WTC11 (cell line): ENCODE measurements at regions not wholly inside any gene's neighbourhood (a gene's known extent, or its start where the extent isn't known, plus 50 kb on each side); places are given as distances from the start of the nearest gene placed in this dataset.

Experiments used
- ATAC-seq: fragments of 200-7000 bp; cut with Tn5 transposase; 2 replicates; pipeline ENCODE4 v1.10.0; 2021; ENCODE audit warnings: mild to moderate bottlenecking, moderate library complexity
- CTCF ChIA-PET: fragments of 300-600 bp; sonication (Branson Sonifier 250); formaldehyde crosslinking; loops from one replicate; lab custom pipeline; 2021; ENCODE audit warnings: antibody characterized with exemption; lab: Charles Lee
- POLR2A ChIA-PET: fragments of 350-600 bp; sonication (Branson Sonifier 250); formaldehyde crosslinking; loops from one replicate; lab custom pipeline; 2021; ENCODE audit warnings: antibody characterized with exemption; lab: Charles Lee
- DNase-seq: peaks from one replicate; pipeline ENCODE4 v3.0.0; 2021; ENCODE audit warnings: low spot score
- H3K27ac Mint-ChIP-seq: 2 replicates; pipeline ENCODE4 v1.8.0; 2021; ENCODE audit warnings: mixed read lengths
- H3K27me3 Mint-ChIP-seq: 2 replicates; pipeline ENCODE4 v1.8.0; 2021; ENCODE audit warnings: low read depth, mild to moderate bottlenecking, moderate library complexity, mixed read lengths
- H3K36me3 Mint-ChIP-seq: 2 replicates; pipeline ENCODE4 v1.8.0; 2021; ENCODE audit warnings: mixed read lengths
- H3K4me1 Mint-ChIP-seq: 2 replicates; pipeline ENCODE4 v1.8.0; 2022; ENCODE audit warnings: mixed read lengths
- H3K4me3 Mint-ChIP-seq: 2 replicates; pipeline ENCODE4 v1.8.0; 2021; ENCODE audit warnings: mild to moderate bottlenecking, moderate library complexity, mixed read lengths
- H3K9me3 Mint-ChIP-seq: 2 replicates; pipeline ENCODE4 v1.8.0; 2021; ENCODE audit warnings: mixed read lengths
- ESRRA ChIP-seq: sonication (generic); formaldehyde crosslinking; IDR thresholded peaks from 2 replicates; pipeline ENCODE4 v1.8.1; 2022; ENCODE audit warnings: mild to moderate bottlenecking, missing genetic modification reagents, borderline replicate concordance
- ETV6 ChIP-seq: sonication (generic); formaldehyde crosslinking; IDR thresholded peaks from 2 replicates; pipeline ENCODE4 v1.8.1; 2022; ENCODE audit warnings: mild to moderate bottlenecking, missing genetic modification reagents
- GABPB1 ChIP-seq: sonication (generic); formaldehyde crosslinking; IDR thresholded peaks from 2 replicates; pipeline ENCODE4 v1.8.1; 2023; ENCODE audit warnings: mild to moderate bottlenecking, missing genetic modification reagents
- NFE2L1 ChIP-seq: sonication (generic); formaldehyde crosslinking; IDR thresholded peaks from 2 replicates; pipeline ENCODE4 v1.8.1; 2023; ENCODE audit warnings: missing genetic modification reagents
- OVOL2 ChIP-seq: fragments of 250-450 bp; sonication (Bioruptor Pico); IDR thresholded peaks from 2 replicates; pipeline ENCODE4 v1.9.0; 2021; ENCODE audit warnings: mild to moderate bottlenecking, borderline replicate concordance
- RELA ChIP-seq: sonication (generic); formaldehyde crosslinking; IDR thresholded peaks from 2 replicates; pipeline ENCODE4 v1.8.1; 2022; ENCODE audit warnings: missing genetic modification reagents, mild to moderate bottlenecking, borderline replicate concordance
- RORB ChIP-seq: fragments of 250-450 bp; sonication (Bioruptor Pico); IDR thresholded peaks from 2 replicates; pipeline ENCODE4 v1.9.0; 2021; ENCODE audit warnings: mild to moderate bottlenecking
- SOX15 ChIP-seq: fragments of 250-450 bp; sonication (Bioruptor Pico); IDR thresholded peaks from 2 replicates; pipeline ENCODE4 v1.9.0; 2021; ENCODE audit warnings: mild to moderate bottlenecking
- SP1 ChIP-seq: sonication (generic); formaldehyde crosslinking; conservative IDR thresholded peaks from 2 replicates; pipeline ENCODE4 v1.8.1; 2022; ENCODE audit warnings: missing genetic modification reagents
- ZNF232 ChIP-seq: sonication (generic); formaldehyde crosslinking; IDR thresholded peaks from 2 replicates; pipeline ENCODE4 v1.8.0; 2022; ENCODE audit warnings: mild to moderate bottlenecking, missing genetic modification reagents
- ZNF317 ChIP-seq: sonication (generic); formaldehyde crosslinking; IDR thresholded peaks from 2 replicates; pipeline ENCODE4 v1.8.1; 2023; ENCODE audit warnings: low read depth, mild to moderate bottlenecking, moderate library complexity, missing genetic modification reagents, borderline replicate concordance
- TF ChIP-seq, protein P1 (sequence below): sonication (generic); formaldehyde crosslinking; IDR thresholded peaks from 2 replicates; pipeline ENCODE4 v1.8.1; 2022; ENCODE audit warnings: low read depth, missing genetic modification reagents, borderline replicate concordance
- TF ChIP-seq, protein P2 (sequence below): sonication (generic); formaldehyde crosslinking; IDR thresholded peaks from 2 replicates; pipeline ENCODE4 v1.8.1; 2022; ENCODE audit warnings: mild to moderate bottlenecking, missing genetic modification reagents, moderate library complexity, borderline replicate concordance
- TF ChIP-seq, protein P3 (sequence below): sonication (generic); formaldehyde crosslinking; IDR thresholded peaks from 2 replicates; pipeline ENCODE4 v1.8.1; 2023; ENCODE audit warnings: mild to moderate bottlenecking, missing genetic modification reagents, borderline replicate concordance
- TF ChIP-seq, protein P4 (sequence below): fragments of 250-450 bp; sonication (Bioruptor Pico); IDR thresholded peaks from 2 replicates; pipeline ENCODE4 v1.9.0; 2021; ENCODE audit warnings: mild to moderate bottlenecking, borderline replicate concordance
- TF ChIP-seq, protein P5 (sequence below): sonication (generic); formaldehyde crosslinking; conservative IDR thresholded peaks from 2 replicates; pipeline ENCODE4 v1.8.1; 2022; ENCODE audit warnings: mild to moderate bottlenecking, missing genetic modification reagents
- TF ChIP-seq, protein P6 (sequence below): sonication (generic); formaldehyde crosslinking; IDR thresholded peaks from 2 replicates; pipeline ENCODE4 v1.8.0; 2023; ENCODE audit warnings: mild to moderate bottlenecking, missing genetic modification reagents

DNA sequence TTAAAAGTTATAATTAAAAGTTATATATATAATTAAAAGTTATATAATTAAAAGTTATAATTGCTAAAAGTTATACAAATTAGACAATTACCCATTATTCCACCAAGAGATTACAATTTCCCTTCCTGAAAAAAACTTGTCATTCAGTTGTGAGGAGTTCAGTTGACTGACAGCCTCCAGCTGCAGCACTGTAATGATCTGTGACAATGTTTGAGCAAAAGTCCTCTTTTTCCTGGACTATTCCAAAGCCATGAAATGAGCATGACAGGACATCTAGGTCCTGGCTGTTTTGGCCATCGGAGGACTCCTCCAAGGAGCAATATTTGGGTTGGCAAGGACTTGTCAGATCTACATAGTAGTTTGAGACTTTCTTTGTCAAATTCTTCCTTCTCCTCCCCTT, 258.7 kb upstream of the EDNRB start:
- H3K4me3 Mint-ChIP-seq = no peak overlapping the region
- H3K9me3 Mint-ChIP-seq = peaks cover 20% of the 10 kb centered on the region
- CTCF ChIA-PET = no interaction called here

DNA sequence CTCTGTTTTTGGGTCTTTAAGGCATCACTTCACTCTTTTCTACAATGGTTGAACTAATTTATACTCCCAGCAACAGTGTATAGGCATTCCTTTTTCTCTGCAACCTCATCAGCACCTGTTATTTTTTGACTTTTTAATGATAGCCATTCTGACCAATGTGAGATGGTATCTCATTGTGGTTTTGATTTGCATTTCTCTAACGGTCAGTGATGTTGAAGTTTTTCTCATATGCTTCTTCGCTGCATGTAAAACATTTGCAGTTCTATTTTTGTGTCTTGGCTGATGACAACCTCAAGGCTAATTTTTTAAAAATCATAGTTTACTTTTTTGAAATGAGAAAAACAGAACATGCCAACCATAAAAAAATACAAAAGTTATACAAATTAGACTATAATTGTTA, 258.2 kb upstream of the EDNRB start:
- Mint-ChIP-seq H3K27me3 (no peaks in the 10 kb centered on the region), H3K9me3 (peaks cover 20% of the 10 kb centered on the region), H3K4me1 (no peaks in the 10 kb centered on the region), H3K27ac (no peak overlapping the region), H3K4me3 (no peak overlapping the region), H3K36me3 (no peaks in the 10 kb centered on the region; the same call in 1 of the 2 replicates)
- DNase-seq (no peak), ATAC-seq (no peak)
- POLR2A ChIA-PET = no interaction called here
- TF ChIP-seq, protein P1, sequence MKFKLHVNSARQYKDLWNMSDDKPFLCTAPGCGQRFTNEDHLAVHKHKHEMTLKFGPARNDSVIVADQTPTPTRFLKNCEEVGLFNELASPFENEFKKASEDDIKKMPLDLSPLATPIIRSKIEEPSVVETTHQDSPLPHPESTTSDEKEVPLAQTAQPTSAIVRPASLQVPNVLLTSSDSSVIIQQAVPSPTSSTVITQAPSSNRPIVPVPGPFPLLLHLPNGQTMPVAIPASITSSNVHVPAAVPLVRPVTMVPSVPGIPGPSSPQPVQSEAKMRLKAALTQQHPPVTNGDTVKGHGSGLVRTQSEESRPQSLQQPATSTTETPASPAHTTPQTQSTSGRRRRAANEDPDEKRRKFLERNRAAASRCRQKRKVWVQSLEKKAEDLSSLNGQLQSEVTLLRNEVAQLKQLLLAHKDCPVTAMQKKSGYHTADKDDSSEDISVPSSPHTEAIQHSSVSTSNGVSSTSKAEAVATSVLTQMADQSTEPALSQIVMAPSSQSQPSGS = no peak
- TF ChIP-seq, protein P2, sequence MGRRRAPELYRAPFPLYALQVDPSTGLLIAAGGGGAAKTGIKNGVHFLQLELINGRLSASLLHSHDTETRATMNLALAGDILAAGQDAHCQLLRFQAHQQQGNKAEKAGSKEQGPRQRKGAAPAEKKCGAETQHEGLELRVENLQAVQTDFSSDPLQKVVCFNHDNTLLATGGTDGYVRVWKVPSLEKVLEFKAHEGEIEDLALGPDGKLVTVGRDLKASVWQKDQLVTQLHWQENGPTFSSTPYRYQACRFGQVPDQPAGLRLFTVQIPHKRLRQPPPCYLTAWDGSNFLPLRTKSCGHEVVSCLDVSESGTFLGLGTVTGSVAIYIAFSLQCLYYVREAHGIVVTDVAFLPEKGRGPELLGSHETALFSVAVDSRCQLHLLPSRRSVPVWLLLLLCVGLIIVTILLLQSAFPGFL (CRISPR knock-in tag) = no peak
- TF ChIP-seq, protein P3, sequence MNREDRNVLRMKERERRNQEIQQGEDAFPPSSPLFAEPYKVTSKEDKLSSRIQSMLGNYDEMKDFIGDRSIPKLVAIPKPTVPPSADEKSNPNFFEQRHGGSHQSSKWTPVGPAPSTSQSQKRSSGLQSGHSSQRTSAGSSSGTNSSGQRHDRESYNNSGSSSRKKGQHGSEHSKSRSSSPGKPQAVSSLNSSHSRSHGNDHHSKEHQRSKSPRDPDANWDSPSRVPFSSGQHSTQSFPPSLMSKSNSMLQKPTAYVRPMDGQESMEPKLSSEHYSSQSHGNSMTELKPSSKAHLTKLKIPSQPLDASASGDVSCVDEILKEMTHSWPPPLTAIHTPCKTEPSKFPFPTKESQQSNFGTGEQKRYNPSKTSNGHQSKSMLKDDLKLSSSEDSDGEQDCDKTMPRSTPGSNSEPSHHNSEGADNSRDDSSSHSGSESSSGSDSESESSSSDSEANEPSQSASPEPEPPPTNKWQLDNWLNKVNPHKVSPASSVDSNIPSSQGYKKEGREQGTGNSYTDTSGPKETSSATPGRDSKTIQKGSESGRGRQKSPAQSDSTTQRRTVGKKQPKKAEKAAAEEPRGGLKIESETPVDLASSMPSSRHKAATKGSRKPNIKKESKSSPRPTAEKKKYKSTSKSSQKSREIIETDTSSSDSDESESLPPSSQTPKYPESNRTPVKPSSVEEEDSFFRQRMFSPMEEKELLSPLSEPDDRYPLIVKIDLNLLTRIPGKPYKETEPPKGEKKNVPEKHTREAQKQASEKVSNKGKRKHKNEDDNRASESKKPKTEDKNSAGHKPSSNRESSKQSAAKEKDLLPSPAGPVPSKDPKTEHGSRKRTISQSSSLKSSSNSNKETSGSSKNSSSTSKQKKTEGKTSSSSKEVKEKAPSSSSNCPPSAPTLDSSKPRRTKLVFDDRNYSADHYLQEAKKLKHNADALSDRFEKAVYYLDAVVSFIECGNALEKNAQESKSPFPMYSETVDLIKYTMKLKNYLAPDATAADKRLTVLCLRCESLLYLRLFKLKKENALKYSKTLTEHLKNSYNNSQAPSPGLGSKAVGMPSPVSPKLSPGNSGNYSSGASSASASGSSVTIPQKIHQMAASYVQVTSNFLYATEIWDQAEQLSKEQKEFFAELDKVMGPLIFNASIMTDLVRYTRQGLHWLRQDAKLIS = no peak
- TF ChIP-seq ETV6 (CRISPR knock-in tag) = no peak
- TF ChIP-seq NFE2L1 (CRISPR knock-in tag) = no peak
- no peak for TF ChIP-seq OVOL2 (CRISPR knock-in tag)
- no peak for TF ChIP-seq ESRRA
- TF ChIP-seq SOX15 = no peak
- CTCF ChIA-PET = interaction anchor here (0.6 kb wide), 1 partner anchor 429 kb away, joined by 4 read pairs; no protein-coding TSS in a partner anchor

More for the DNA sequence above, 258.7 kb upstream of the EDNRB start:
- H3K27me3 Mint-ChIP-seq = no peaks in the 10 kb centered on the region
- ATAC-seq (no peak), DNase-seq (no peak)
- H3K4me1 Mint-ChIP-seq = no peaks in the 10 kb centered on the region
- H3K36me3 Mint-ChIP-seq = no peaks in the 10 kb centered on the region; the same call in 1 of the 2 replicates
- TF ChIP-seq, protein P4, sequence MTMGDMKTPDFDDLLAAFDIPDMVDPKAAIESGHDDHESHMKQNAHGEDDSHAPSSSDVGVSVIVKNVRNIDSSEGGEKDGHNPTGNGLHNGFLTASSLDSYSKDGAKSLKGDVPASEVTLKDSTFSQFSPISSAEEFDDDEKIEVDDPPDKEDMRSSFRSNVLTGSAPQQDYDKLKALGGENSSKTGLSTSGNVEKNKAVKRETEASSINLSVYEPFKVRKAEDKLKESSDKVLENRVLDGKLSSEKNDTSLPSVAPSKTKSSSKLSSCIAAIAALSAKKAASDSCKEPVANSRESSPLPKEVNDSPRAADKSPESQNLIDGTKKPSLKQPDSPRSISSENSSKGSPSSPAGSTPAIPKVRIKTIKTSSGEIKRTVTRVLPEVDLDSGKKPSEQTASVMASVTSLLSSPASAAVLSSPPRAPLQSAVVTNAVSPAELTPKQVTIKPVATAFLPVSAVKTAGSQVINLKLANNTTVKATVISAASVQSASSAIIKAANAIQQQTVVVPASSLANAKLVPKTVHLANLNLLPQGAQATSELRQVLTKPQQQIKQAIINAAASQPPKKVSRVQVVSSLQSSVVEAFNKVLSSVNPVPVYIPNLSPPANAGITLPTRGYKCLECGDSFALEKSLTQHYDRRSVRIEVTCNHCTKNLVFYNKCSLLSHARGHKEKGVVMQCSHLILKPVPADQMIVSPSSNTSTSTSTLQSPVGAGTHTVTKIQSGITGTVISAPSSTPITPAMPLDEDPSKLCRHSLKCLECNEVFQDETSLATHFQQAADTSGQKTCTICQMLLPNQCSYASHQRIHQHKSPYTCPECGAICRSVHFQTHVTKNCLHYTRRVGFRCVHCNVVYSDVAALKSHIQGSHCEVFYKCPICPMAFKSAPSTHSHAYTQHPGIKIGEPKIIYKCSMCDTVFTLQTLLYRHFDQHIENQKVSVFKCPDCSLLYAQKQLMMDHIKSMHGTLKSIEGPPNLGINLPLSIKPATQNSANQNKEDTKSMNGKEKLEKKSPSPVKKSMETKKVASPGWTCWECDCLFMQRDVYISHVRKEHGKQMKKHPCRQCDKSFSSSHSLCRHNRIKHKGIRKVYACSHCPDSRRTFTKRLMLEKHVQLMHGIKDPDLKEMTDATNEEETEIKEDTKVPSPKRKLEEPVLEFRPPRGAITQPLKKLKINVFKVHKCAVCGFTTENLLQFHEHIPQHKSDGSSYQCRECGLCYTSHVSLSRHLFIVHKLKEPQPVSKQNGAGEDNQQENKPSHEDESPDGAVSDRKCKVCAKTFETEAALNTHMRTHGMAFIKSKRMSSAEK (CRISPR knock-in tag) = no peak
- TF ChIP-seq, protein P1 = no peak
- H3K27ac Mint-ChIP-seq = no peak overlapping the region
- POLR2A ChIA-PET = no interaction called here

DNA sequence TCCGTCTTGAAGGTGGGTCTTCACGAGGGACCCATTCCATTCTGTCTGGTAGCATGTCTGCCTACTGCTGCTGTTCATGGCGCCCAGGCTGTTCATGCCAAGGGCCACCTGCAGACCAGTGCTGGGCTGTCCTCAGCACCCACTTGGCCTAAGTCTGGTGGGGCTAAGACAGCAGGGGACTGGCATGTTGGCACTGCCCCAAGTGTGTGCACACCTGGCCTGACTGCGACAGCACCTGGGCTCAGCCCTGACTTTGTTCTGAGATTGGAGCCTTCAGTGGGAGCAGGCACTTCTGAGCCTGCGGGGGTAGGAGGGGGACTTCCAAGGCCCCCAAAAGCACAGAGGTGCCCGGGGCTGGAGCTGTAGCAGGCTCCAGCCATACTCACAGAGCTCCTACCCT, 250.8 kb upstream of the EDNRB start:
- Mint-ChIP-seq H3K4me1 (no peaks in the 10 kb centered on the region), H3K27me3 (no peaks in the 10 kb centered on the region), H3K4me3 (no peak overlapping the region), H3K27ac (no peak overlapping the region), H3K36me3 (no peaks in the 10 kb centered on the region), H3K9me3 (no peaks in the 10 kb centered on the region; the same call in 1 of the 2 replicates)
- ChIA-PET CTCF (no interaction called here), POLR2A (no interaction called here)
- ATAC-seq (no peak), DNase-seq (no peak)
- TF ChIP-seq ZNF317 (CRISPR knock-in tag) (no peak), RELA (no peak), GABPB1 (CRISPR knock-in tag) (no peak), SP1 (CRISPR knock-in tag) (no peak), RORB (CRISPR knock-in tag) (no peak), OVOL2 (CRISPR knock-in tag) (no peak), ZNF232 (CRISPR knock-in tag) (no peak)
- TF ChIP-seq, protein P5, sequence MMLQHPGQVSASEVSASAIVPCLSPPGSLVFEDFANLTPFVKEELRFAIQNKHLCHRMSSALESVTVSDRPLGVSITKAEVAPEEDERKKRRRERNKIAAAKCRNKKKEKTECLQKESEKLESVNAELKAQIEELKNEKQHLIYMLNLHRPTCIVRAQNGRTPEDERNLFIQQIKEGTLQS (CRISPR knock-in tag) = no peak
- TF ChIP-seq, protein P6, sequence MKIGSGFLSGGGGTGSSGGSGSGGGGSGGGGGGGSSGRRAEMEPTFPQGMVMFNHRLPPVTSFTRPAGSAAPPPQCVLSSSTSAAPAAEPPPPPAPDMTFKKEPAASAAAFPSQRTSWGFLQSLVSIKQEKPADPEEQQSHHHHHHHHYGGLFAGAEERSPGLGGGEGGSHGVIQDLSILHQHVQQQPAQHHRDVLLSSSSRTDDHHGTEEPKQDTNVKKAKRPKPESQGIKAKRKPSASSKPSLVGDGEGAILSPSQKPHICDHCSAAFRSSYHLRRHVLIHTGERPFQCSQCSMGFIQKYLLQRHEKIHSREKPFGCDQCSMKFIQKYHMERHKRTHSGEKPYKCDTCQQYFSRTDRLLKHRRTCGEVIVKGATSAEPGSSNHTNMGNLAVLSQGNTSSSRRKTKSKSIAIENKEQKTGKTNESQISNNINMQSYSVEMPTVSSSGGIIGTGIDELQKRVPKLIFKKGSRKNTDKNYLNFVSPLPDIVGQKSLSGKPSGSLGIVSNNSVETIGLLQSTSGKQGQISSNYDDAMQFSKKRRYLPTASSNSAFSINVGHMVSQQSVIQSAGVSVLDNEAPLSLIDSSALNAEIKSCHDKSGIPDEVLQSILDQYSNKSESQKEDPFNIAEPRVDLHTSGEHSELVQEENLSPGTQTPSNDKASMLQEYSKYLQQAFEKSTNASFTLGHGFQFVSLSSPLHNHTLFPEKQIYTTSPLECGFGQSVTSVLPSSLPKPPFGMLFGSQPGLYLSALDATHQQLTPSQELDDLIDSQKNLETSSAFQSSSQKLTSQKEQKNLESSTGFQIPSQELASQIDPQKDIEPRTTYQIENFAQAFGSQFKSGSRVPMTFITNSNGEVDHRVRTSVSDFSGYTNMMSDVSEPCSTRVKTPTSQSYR (CRISPR knock-in tag) = no peak
